DOHH2 (cell line): ENCODE measurements at regions not wholly inside any gene's neighbourhood (a gene's known extent, or its start where the extent isn't known, plus 50 kb on each side); places are given as distances from the start of the nearest gene placed in this dataset.

Experiments used
- H3F3A ChIP-seq: fragments of 200-600 bp; sonication (generic), shearing (Covaris generic); 2 replicates; pipeline ENCODE4 v1.6.0; 2016; ENCODE audit warnings: antibody characterized with exemption, mild to moderate bottlenecking; ENCODE audit not compliant: control insufficient read depth, insufficient read depth
- H3K27ac ChIP-seq: fragments of 200-600 bp; sonication (generic); 2 replicates; pipeline ENCODE4 v1.5.1; 2014; ENCODE audit warnings: low read depth, mild to moderate bottlenecking, low read length, moderate library complexity
- H3K27me3 ChIP-seq: fragments of 200-600 bp; sonication (generic); 2 replicates; pipeline ENCODE4 v1.6.1; 2014; ENCODE audit warnings: mild to moderate bottlenecking, low read length, mixed read lengths; ENCODE audit not compliant: control insufficient read depth
- H3K36me3 ChIP-seq: fragments of 200-600 bp; sonication (generic); 2 replicates; pipeline ENCODE4 v1.6.1; 2014; ENCODE audit warnings: mild to moderate bottlenecking, low read length, moderate library complexity, mixed read lengths; ENCODE audit not compliant: control insufficient read depth
- H3K4me1 ChIP-seq: fragments of 200-600 bp; sonication (generic); 2 replicates; pipeline ENCODE4 v1.6.1; 2014; ENCODE audit warnings: mild to moderate bottlenecking, low read length, mixed read lengths; ENCODE audit not compliant: control insufficient read depth
- H3K4me2 ChIP-seq: fragments of 200-600 bp; sonication (generic); 2 replicates; pipeline ENCODE4 v1.6.0; 2014; ENCODE audit warnings: mild to moderate bottlenecking, low read length, moderate library complexity
- H3K4me3 ChIP-seq: fragments of 200-600 bp; sonication (generic); 2 replicates; pipeline ENCODE4 v1.5.1; 2014; ENCODE audit warnings: mild to moderate bottlenecking, low read length, mixed read lengths
- H3K79me2 ChIP-seq: fragments of 200-600 bp; sonication (generic); 2 replicates; pipeline ENCODE4 v1.6.1; 2014; ENCODE audit warnings: mild to moderate bottlenecking, low read length, mixed read lengths; ENCODE audit not compliant: control insufficient read depth
- H3K9me2 ChIP-seq: fragments of 200-600 bp; sonication (generic); replicated peaks from 2 replicates; pipeline ENCODE4 v1.6.1; 2014; ENCODE audit warnings: mild to moderate bottlenecking, low read length, mixed read lengths; ENCODE audit not compliant: control insufficient read depth
- H3K9me3 ChIP-seq: fragments of 200-600 bp; sonication (generic); 2 replicates; pipeline ENCODE4 v1.6.1; 2014; ENCODE audit warnings: antibody characterized with exemption, low read length, mixed read lengths; ENCODE audit not compliant: control insufficient read depth, insufficient read depth
- H4K20me1 ChIP-seq: fragments of 200-600 bp; sonication (generic); 2 replicates; pipeline ENCODE4 v1.6.0; 2014; ENCODE audit warnings: low read depth, mild to moderate bottlenecking, antibody characterized with exemption, low read length, moderate library complexity; ENCODE audit not compliant: control insufficient read depth, insufficient read depth
- CTCF ChIP-seq: fragments of 200-600 bp; sonication (generic); IDR thresholded peaks from one replicate; pipeline ENCODE4 v1.5.1; 2014; ENCODE audit warnings: antibody characterized with exemption, mild to moderate bottlenecking, low read depth, low read length; ENCODE audit not compliant: poor library complexity, severe bottlenecking
- EZH2phosphoT487 ChIP-seq: fragments of 200-600 bp; sonication (generic); IDR thresholded peaks from 2 replicates; pipeline ENCODE4 v1.6.1; 2017; ENCODE audit warnings: borderline replicate concordance, mild to moderate bottlenecking, antibody characterized with exemption, low read length, moderate library complexity, mixed read lengths

- Histone ChIP-seq H3K36me3 (no peaks in the 10 kb centered on the region), H3K4me1 (no peaks in the 10 kb centered on the region), H3K27me3 (0 out of 2 replicates have a peak, but pooled peaks cover 4% of the 10 kb centered on the region), H3F3A (no peaks in the 10 kb centered on the region), H3K79me2 (no peaks in the 10 kb centered on the region), H3K4me3 (no peak overlapping the region), H3K9me3 (no peaks in the 10 kb centered on the region), H3K4me2 (no peak overlapping the region), H3K9me2 (no peaks in the 10 kb centered on the region), H3K27ac (no peak overlapping the region), H4K20me1 (no peaks in the 10 kb centered on the region)
- no peak for TF ChIP-seq EZH2phosphoT487
- TF ChIP-seq CTCF, result no peak
Observed at GRCh38 chr14:101499080-101499479, 62.2 kb upstream of the DIO3 start.

GRCh38 chr14:101499513-101499912 is 61.8 kb upstream of the DIO3 start:
- 0 out of 2 replicates have a peak, but pooled peaks cover 4% of the 10 kb centered on the region for H3K27me3 ChIP-seq
- H3K27ac ChIP-seq, result no peak overlapping the region
- no peaks in the 10 kb centered on the region for H3F3A ChIP-seq
- H3K4me3 ChIP-seq, result no peak overlapping the region
- no peaks in the 10 kb centered on the region for H3K9me3 ChIP-seq
- TF ChIP-seq CTCF (no peak), EZH2phosphoT487 (no peak)
- H3K4me2 ChIP-seq, result no peak overlapping the region
- no peaks in the 10 kb centered on the region for H3K36me3 ChIP-seq
- H3K79me2 ChIP-seq, result no peaks in the 10 kb centered on the region
- H4K20me1 ChIP-seq, result no peaks in the 10 kb centered on the region
- H3K4me1 ChIP-seq, result no peaks in the 10 kb centered on the region
- no peaks in the 10 kb centered on the region for H3K9me2 ChIP-seq

- H3K4me3 ChIP-seq, result no peak overlapping the region
- TF ChIP-seq CTCF (no peak), EZH2phosphoT487 (no peak)
- H3K9me3 ChIP-seq, result no peaks in the 10 kb centered on the region
- no peaks in the 10 kb centered on the region for H3K79me2 ChIP-seq
- no peaks in the 10 kb centered on the region for H3K9me2 ChIP-seq
- H3F3A ChIP-seq, result no peaks in the 10 kb centered on the region
- no peaks in the 10 kb centered on the region for H4K20me1 ChIP-seq
- no peaks in the 10 kb centered on the region for H3K4me1 ChIP-seq
- H3K36me3 ChIP-seq, result no peaks in the 10 kb centered on the region
- H3K27me3 ChIP-seq, result 0 out of 2 replicates have a peak, but pooled peaks cover 4% of the 10 kb centered on the region
- no peak overlapping the region for H3K27ac ChIP-seq
- no peak overlapping the region for H3K4me2 ChIP-seq
Observed at GRCh38 chr14:101500061-101500460, 61.2 kb upstream of the DIO3 start.
